ENCODE measurements at regions not wholly inside any gene's neighbourhood (a gene's known extent, or its start where the extent isn't known, plus 50 kb on each side); places are given as distances from the start of the nearest gene placed in this dataset.

- TF ChIP-seq CTCF (IDR thresholded peaks at IDR 0.05) (no peak), POLR2A (IDR thresholded peaks at IDR 0.05) (no peak)
These were observed 67.2 kb downstream of the NAA11 start for GRCh38 chr4:79258614-79259176.
